ENCODE measurements at regions not wholly inside any gene's neighbourhood (a gene's known extent, or its start where the extent isn't known, plus 50 kb on each side); places are given as distances from the start of the nearest gene placed in this dataset.

DNA sequence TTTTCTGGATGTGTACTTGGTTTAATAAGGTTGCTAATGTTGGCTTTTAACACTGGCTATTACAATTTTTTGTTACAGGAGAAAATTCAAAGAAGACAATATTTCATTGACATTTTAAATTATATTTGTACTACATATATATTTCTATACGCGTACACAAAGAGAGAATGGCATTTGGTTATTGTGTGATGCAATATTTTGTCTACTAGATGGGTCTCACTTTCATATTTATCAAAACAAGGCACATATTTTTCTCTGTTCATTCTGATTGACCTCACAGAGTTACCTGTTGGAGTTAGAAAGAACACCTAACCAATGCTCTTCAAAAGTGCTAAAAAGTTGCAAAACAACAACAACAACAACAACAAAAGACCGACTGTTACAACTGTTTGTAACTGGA, 50.2 kb upstream of the VGLL3 start:
- DNase-seq = no peak

All from activated CD4-positive, alpha-beta T cell treated with anti-CD3 and anti-CD28 coated beads, Interleukin-2, amount 50 U/mL, for 4 hours (primary cell).